Hepatocyte (in vitro differentiated cells): ENCODE measurements at regions not wholly inside any gene's neighbourhood (a gene's known extent, or its start where the extent isn't known, plus 50 kb on each side); places are given as distances from the start of the nearest gene placed in this dataset.

Source experiments
- DNase-seq: peaks from one replicate; pipeline ENCODE4 v3.0.0-alpha.2; 2016; ENCODE audit warnings: low spot score
- H2AFZ ChIP-seq: fragments of 200-600 bp; sonication (generic); 2 replicates; pipeline ENCODE4 v1.6.0; 2016; ENCODE audit warnings: antibody characterized with exemption, mild to moderate bottlenecking
- H3K27ac ChIP-seq: fragments of 200-600 bp; sonication (generic); 2 replicates; pipeline ENCODE4 v1.5.1; 2016; ENCODE audit warnings: mild to moderate bottlenecking
- H3K27me3 ChIP-seq: fragments of 200-600 bp; sonication (generic); 2 replicates; pipeline ENCODE4 v1.6.1; 2016
- H3K36me3 ChIP-seq: fragments of 200-600 bp; sonication (generic); replicated peaks from 2 replicates; pipeline ENCODE4 v1.5.1; 2016; ENCODE audit warnings: low read depth; ENCODE audit not compliant: insufficient read depth
- H3K4me1 ChIP-seq: fragments of 200-600 bp; sonication (generic); 2 replicates; pipeline ENCODE4 v1.5.1; 2016; ENCODE audit warnings: mild to moderate bottlenecking, moderate library complexity; ENCODE audit not compliant: insufficient read depth
- H3K4me2 ChIP-seq: fragments of 200-600 bp; sonication (generic); 2 replicates; pipeline ENCODE4 v1.6.0; 2016
- H3K4me3 ChIP-seq: fragments of 200-600 bp; sonication (generic); 2 replicates; pipeline ENCODE4 v1.5.1; 2016; ENCODE audit warnings: mild to moderate bottlenecking
- H3K79me2 ChIP-seq: fragments of 200-600 bp; sonication (generic); 2 replicates; pipeline ENCODE4 v1.6.0; 2017; ENCODE audit warnings: mild to moderate bottlenecking
- H3K9me2 ChIP-seq: fragments of 200-600 bp; sonication (generic); replicated peaks from 2 replicates; pipeline ENCODE4 v1.6.0; 2017; ENCODE audit warnings: mild to moderate bottlenecking; ENCODE audit not compliant: insufficient read depth
- H3K9me3 ChIP-seq: fragments of 200-600 bp; sonication (generic); 2 replicates; pipeline ENCODE4 v1.5.1; 2016; ENCODE audit warnings: low read depth, mild to moderate bottlenecking
- H4K20me1 ChIP-seq: fragments of 200-600 bp; sonication (generic); 2 replicates; pipeline ENCODE4 v1.6.0; 2016; ENCODE audit warnings: mild to moderate bottlenecking; ENCODE audit not compliant: insufficient read depth, poor library complexity, severe bottlenecking
- CTCF ChIP-seq: fragments of 200-600 bp; sonication (generic); IDR thresholded peaks from 2 replicates; pipeline ENCODE4 v1.5.1; 2016; ENCODE audit warnings: antibody characterized with exemption, mild to moderate bottlenecking; ENCODE audit not compliant: poor library complexity
- EZH2 ChIP-seq: fragments of 200-600 bp; sonication (generic); IDR thresholded peaks from 2 replicates; pipeline ENCODE4 v1.6.1; 2016; ENCODE audit warnings: antibody characterized with exemption, mild to moderate bottlenecking, borderline replicate concordance
- EZH2phosphoT487 ChIP-seq: fragments of 200-600 bp; sonication (generic); IDR thresholded peaks from one replicate; pipeline ENCODE4 v1.6.1; 2018; ENCODE audit warnings: antibody characterized with exemption, mild to moderate bottlenecking, low read depth, moderate library complexity; ENCODE audit not compliant: unreplicated experiment, severe bottlenecking
- WGBS: methylation state at CpG from one replicate; pipeline ENCODE4 v1.1.6; 2016; ENCODE audit warnings: low lambda C conversion rate; ENCODE audit errors: missing lambda C conversion rate; 5-methylcytosine and 5-hydroxymethylcytosine counted together

DNA sequence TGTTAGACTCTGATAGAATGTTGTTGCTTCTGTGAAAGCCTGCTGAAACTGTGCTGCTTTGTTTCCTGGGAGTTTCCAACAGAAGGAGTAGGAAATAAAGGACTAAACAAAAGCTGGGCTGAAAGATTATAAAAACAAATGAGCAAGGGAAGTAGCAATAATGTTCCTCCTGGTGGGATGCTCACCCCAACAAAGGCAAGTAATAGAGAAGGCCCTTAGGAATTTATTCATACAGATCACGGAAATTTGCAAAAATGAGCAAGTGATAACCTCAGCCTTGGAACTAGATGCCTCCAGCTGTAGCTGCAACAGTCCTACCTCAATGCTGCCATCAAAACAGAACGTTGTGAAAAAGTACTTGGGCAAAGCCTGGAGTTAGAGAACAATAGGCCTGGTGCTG, 1248.0 kb upstream of the C9orf72 start:
- no peak for TF ChIP-seq CTCF
- TF ChIP-seq EZH2: no peak
- TF ChIP-seq EZH2phosphoT487: no peak
- Histone ChIP-seq H3K9me2 (no peaks in the 10 kb centered on the region), H3K27ac (no peak overlapping the region), H3K36me3 (no peaks in the 10 kb centered on the region), H4K20me1 (no peaks in the 10 kb centered on the region), H3K4me3 (no peak overlapping the region), H2AFZ (no peak overlapping the region), H3K79me2 (no peaks in the 10 kb centered on the region), H3K4me1 (no peaks in the 10 kb centered on the region), H3K9me3 (no peaks in the 10 kb centered on the region), H3K27me3 (no peaks in the 10 kb centered on the region), H3K4me2 (no peak overlapping the region)
- DNase-seq: no peak
- 56% methylated on average over 2 of the region's 2 CpGs for WGBS

- Histone ChIP-seq H3K9me2 (no peaks in the 10 kb centered on the region), H3K79me2 (no peaks in the 10 kb centered on the region), H4K20me1 (no peaks in the 10 kb centered on the region), H3K9me3 (no peaks in the 10 kb centered on the region), H2AFZ (no peak overlapping the region), H3K4me1 (no peaks in the 10 kb centered on the region), H3K27ac (no peak overlapping the region), H3K27me3 (no peaks in the 10 kb centered on the region), H3K36me3 (no peaks in the 10 kb centered on the region), H3K4me2 (no peak overlapping the region), H3K4me3 (no peak overlapping the region)
- no peak for DNase-seq
- TF ChIP-seq CTCF (no peak), EZH2 (no peak), EZH2phosphoT487 (no peak)
- 69% methylated on average over 1 of the region's 1 CpG for WGBS
Observed at GRCh38 chr9:28824432-28824963, 1251.2 kb upstream of the C9orf72 start.

- H3K4me2 ChIP-seq: no peak overlapping the region
- H3K9me2 ChIP-seq: no peaks in the 10 kb centered on the region
- no peaks in the 10 kb centered on the region for H3K9me3 ChIP-seq
- no peak overlapping the region for H2AFZ ChIP-seq
- H3K27ac ChIP-seq: no peak overlapping the region
- H3K27me3 ChIP-seq: no peaks in the 10 kb centered on the region
- H4K20me1 ChIP-seq: no peaks in the 10 kb centered on the region
- no peak for DNase-seq
- no peak for TF ChIP-seq EZH2phosphoT487
- TF ChIP-seq CTCF: no peak
- no peak for TF ChIP-seq EZH2
- 54% methylated on average over 3 of the region's 3 CpGs for WGBS
- H3K79me2 ChIP-seq: no peaks in the 10 kb centered on the region
- H3K36me3 ChIP-seq: no peaks in the 10 kb centered on the region
- H3K4me3 ChIP-seq: no peak overlapping the region
- no peaks in the 10 kb centered on the region for H3K4me1 ChIP-seq
Observed at GRCh38 chr9:28832168-28832770, 1259.0 kb upstream of the C9orf72 start.

GRCh38 chr9:28834156-28834555, 1260.9 kb upstream of the C9orf72 start:
- no peak overlapping the region for H3K4me3 ChIP-seq
- no peaks in the 10 kb centered on the region for H3K9me2 ChIP-seq
- H3K27ac ChIP-seq: no peak overlapping the region
- H3K4me1 ChIP-seq: no peaks in the 10 kb centered on the region
- 70% methylated on average over 1 of the region's 1 CpG for WGBS
- no peak for TF ChIP-seq EZH2
- TF ChIP-seq EZH2phosphoT487: no peak
- no peak for TF ChIP-seq CTCF
- H3K79me2 ChIP-seq: no peaks in the 10 kb centered on the region
- H3K4me2 ChIP-seq: no peak overlapping the region
- no peaks in the 10 kb centered on the region for H3K9me3 ChIP-seq
- DNase-seq: no peak
- H4K20me1 ChIP-seq: no peaks in the 10 kb centered on the region
- no peaks in the 10 kb centered on the region for H3K27me3 ChIP-seq
- H3K36me3 ChIP-seq: no peaks in the 10 kb centered on the region
- H2AFZ ChIP-seq: no peak overlapping the region
